WTC11 (cell line): ENCODE measurements at regions not wholly inside any gene's neighbourhood (a gene's known extent, or its start where the extent isn't known, plus 50 kb on each side); places are given as distances from the start of the nearest gene placed in this dataset.

Experiments
- ATAC-seq: fragments of 200-7000 bp; cut with Tn5 transposase; 2 replicates; pipeline ENCODE4 v1.10.0; 2021; ENCODE audit warnings: mild to moderate bottlenecking, moderate library complexity
- CTCF ChIA-PET: fragments of 300-600 bp; sonication (Branson Sonifier 250); formaldehyde crosslinking; loops from one replicate; lab custom pipeline; 2021; ENCODE audit warnings: antibody characterized with exemption; lab: Charles Lee
- POLR2A ChIA-PET: fragments of 350-600 bp; sonication (Branson Sonifier 250); formaldehyde crosslinking; loops from one replicate; lab custom pipeline; 2021; ENCODE audit warnings: antibody characterized with exemption; lab: Charles Lee
- DNase-seq: peaks from one replicate; pipeline ENCODE4 v3.0.0; 2021; ENCODE audit warnings: low spot score
- H3K27ac Mint-ChIP-seq: 2 replicates; pipeline ENCODE4 v1.8.0; 2021; ENCODE audit warnings: mixed read lengths
- H3K27me3 Mint-ChIP-seq: 2 replicates; pipeline ENCODE4 v1.8.0; 2021; ENCODE audit warnings: low read depth, mild to moderate bottlenecking, moderate library complexity, mixed read lengths
- H3K36me3 Mint-ChIP-seq: 2 replicates; pipeline ENCODE4 v1.8.0; 2021; ENCODE audit warnings: mixed read lengths
- H3K4me1 Mint-ChIP-seq: 2 replicates; pipeline ENCODE4 v1.8.0; 2022; ENCODE audit warnings: mixed read lengths
- H3K4me3 Mint-ChIP-seq: 2 replicates; pipeline ENCODE4 v1.8.0; 2021; ENCODE audit warnings: mild to moderate bottlenecking, moderate library complexity, mixed read lengths
- H3K9me3 Mint-ChIP-seq: 2 replicates; pipeline ENCODE4 v1.8.0; 2021; ENCODE audit warnings: mixed read lengths
- ARID4B ChIP-seq: sonication (generic); formaldehyde crosslinking; IDR thresholded peaks from 2 replicates; pipeline ENCODE4 v1.8.0; 2023; ENCODE audit warnings: missing genetic modification reagents, mild to moderate bottlenecking, borderline replicate concordance
- ATF1 ChIP-seq: sonication (generic); formaldehyde crosslinking; IDR thresholded peaks from 2 replicates; pipeline ENCODE4 v1.8.1; 2023; ENCODE audit warnings: mild to moderate bottlenecking, moderate library complexity, missing genetic modification reagents
- ATF6 ChIP-seq: sonication (generic); formaldehyde crosslinking; IDR thresholded peaks from 2 replicates; pipeline ENCODE4 v1.8.1; 2023; ENCODE audit warnings: mild to moderate bottlenecking, missing genetic modification reagents
- CDX4 ChIP-seq: fragments of 250-450 bp; sonication (Bioruptor Pico); IDR thresholded peaks from 2 replicates; pipeline ENCODE4 v1.9.0; 2021; ENCODE audit warnings: moderate library complexity, mild to moderate bottlenecking, inconsistent platforms, borderline replicate concordance
- ERG ChIP-seq: fragments of 250-450 bp; sonication (Bioruptor Pico); IDR thresholded peaks from 2 replicates; pipeline ENCODE4 v1.8.0; 2021; ENCODE audit warnings: mild to moderate bottlenecking
- ETV6 ChIP-seq: sonication (generic); formaldehyde crosslinking; IDR thresholded peaks from 2 replicates; pipeline ENCODE4 v1.8.1; 2022; ENCODE audit warnings: mild to moderate bottlenecking, missing genetic modification reagents
- MYBL2 ChIP-seq: sonication (generic); formaldehyde crosslinking; IDR thresholded peaks from 2 replicates; pipeline ENCODE4 v1.8.1; 2023; ENCODE audit warnings: mild to moderate bottlenecking, moderate library complexity, missing genetic modification reagents
- NFATC4 ChIP-seq: fragments of 250-450 bp; sonication (Bioruptor Pico); IDR thresholded peaks from 2 replicates; pipeline ENCODE4 v1.9.0; 2021; ENCODE audit warnings: mild to moderate bottlenecking
- NFYB ChIP-seq: sonication (generic); formaldehyde crosslinking; conservative IDR thresholded peaks from 2 replicates; pipeline ENCODE4 v1.8.0; 2022; ENCODE audit warnings: low read depth, missing genetic modification reagents
- OVOL2 ChIP-seq: fragments of 250-450 bp; sonication (Bioruptor Pico); IDR thresholded peaks from 2 replicates; pipeline ENCODE4 v1.9.0; 2021; ENCODE audit warnings: mild to moderate bottlenecking, borderline replicate concordance
- PREB ChIP-seq: sonication (generic); formaldehyde crosslinking; IDR thresholded peaks from 2 replicates; pipeline ENCODE4 v1.8.1; 2022; ENCODE audit warnings: mild to moderate bottlenecking, missing genetic modification reagents, moderate library complexity, borderline replicate concordance
- TEAD4 ChIP-seq: sonication (generic); formaldehyde crosslinking; IDR thresholded peaks from 2 replicates; pipeline ENCODE4 v1.8.0; 2022; ENCODE audit warnings: mild to moderate bottlenecking, missing genetic modification reagents
- ZBTB21 ChIP-seq: sonication (generic); formaldehyde crosslinking; IDR thresholded peaks from 2 replicates; pipeline ENCODE4 v1.8.1; 2023; ENCODE audit warnings: mild to moderate bottlenecking, missing genetic modification reagents, borderline replicate concordance
- ZMAT4 ChIP-seq: fragments of 250-450 bp; sonication (Bioruptor Pico); IDR thresholded peaks from 2 replicates; pipeline ENCODE4 v1.9.0; 2021; ENCODE audit warnings: mild to moderate bottlenecking

- TF ChIP-seq ARID4B (CRISPR knock-in tag) (no peak), OVOL2 (CRISPR knock-in tag) (no peak), ERG (CRISPR knock-in tag) (no peak), ETV6 (CRISPR knock-in tag) (no peak)
Measured at GRCh38 chr6:133016631-133017030, 202.3 kb downstream of the RPS12 start (continued).

GRCh38 chr6:133017581-133017980 is 203.2 kb downstream of the RPS12 start:
- no peaks in the 10 kb centered on the region for H3K27me3 Mint-ChIP-seq
- DNase-seq (no peak), ATAC-seq (no peak)
- POLR2A ChIA-PET, result no interaction called here
- no peaks in the 10 kb centered on the region for H3K36me3 Mint-ChIP-seq
- CTCF ChIA-PET, result no interaction called here
- TF ChIP-seq ZBTB21 (CRISPR knock-in tag), result no peak
- TF ChIP-seq PREB (CRISPR knock-in tag), result no peak
- TF ChIP-seq ZMAT4 (CRISPR knock-in tag), result no peak
- no peak for TF ChIP-seq ATF1 (CRISPR knock-in tag)
- TF ChIP-seq NFYB, result no peak
- TF ChIP-seq TEAD4, result no peak
- TF ChIP-seq CDX4 (CRISPR knock-in tag), result no peak
- TF ChIP-seq MYBL2, result no peak
- no peak for TF ChIP-seq NFATC4
- no peak for TF ChIP-seq ATF6 (CRISPR knock-in tag)
- no peak for TF ChIP-seq ERG (CRISPR knock-in tag)
- H3K4me1 Mint-ChIP-seq, result 0 out of 2 replicates have a peak, but pooled peaks cover 6% of the 10 kb centered on the region
- no peaks in the 10 kb centered on the region for H3K9me3 Mint-ChIP-seq
- H3K4me3 Mint-ChIP-seq, result no peak overlapping the region
- no peak overlapping the region for H3K27ac Mint-ChIP-seq
